Keratinocyte (primary cell): ENCODE measurements at regions not wholly inside any gene's neighbourhood (a gene's known extent, or its start where the extent isn't known, plus 50 kb on each side); places are given as distances from the start of the nearest gene placed in this dataset.

Experiments
- EZH2 ChIP-seq: IDR thresholded peaks from one replicate; pipeline ENCODE4 v1.6.1; 2012; ENCODE audit warnings: inconsistent platforms, mild to moderate bottlenecking, low read length, moderate library complexity
- TF ChIP-seq, protein P1 (sequence below), 3 experiments: IDR thresholded peaks in 1 of 3; conservative IDR thresholded peaks in 1 of 3; optimal IDR thresholded peaks in 1 of 3; 2 replicates in 2 of 3; 3 replicates in 1 of 3; pipeline versions ENCODE3 to v1.5.1; 2011; ENCODE audit warnings: low read length in 3 of 3, mild to moderate bottlenecking in 3 of 3, moderate library complexity in 2 of 3, control low read depth in 1 of 3, inconsistent platforms in 1 of 3; ENCODE audit not compliant: insufficient read depth in 2 of 3; ENCODE audit errors: extremely low read depth in 1 of 3

GRCh38 chr6:3591970-3592369 is 135.1 kb upstream of the SLC22A23 start:
- TF ChIP-seq, protein P1, sequence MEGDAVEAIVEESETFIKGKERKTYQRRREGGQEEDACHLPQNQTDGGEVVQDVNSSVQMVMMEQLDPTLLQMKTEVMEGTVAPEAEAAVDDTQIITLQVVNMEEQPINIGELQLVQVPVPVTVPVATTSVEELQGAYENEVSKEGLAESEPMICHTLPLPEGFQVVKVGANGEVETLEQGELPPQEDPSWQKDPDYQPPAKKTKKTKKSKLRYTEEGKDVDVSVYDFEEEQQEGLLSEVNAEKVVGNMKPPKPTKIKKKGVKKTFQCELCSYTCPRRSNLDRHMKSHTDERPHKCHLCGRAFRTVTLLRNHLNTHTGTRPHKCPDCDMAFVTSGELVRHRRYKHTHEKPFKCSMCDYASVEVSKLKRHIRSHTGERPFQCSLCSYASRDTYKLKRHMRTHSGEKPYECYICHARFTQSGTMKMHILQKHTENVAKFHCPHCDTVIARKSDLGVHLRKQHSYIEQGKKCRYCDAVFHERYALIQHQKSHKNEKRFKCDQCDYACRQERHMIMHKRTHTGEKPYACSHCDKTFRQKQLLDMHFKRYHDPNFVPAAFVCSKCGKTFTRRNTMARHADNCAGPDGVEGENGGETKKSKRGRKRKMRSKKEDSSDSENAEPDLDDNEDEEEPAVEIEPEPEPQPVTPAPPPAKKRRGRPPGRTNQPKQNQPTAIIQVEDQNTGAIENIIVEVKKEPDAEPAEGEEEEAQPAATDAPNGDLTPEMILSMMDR (optimal IDR thresholded peaks at IDR 0.05 in 1 of 3, IDR thresholded peaks at IDR 0.05 in 1 of 3, conservative IDR thresholded peaks at IDR 0.05 in 1 of 3; ENCODE audit: extremely low read depth in 1 of 3, insufficient read depth in 2 of 3, low read length in 3 of 3): no peak
- no peak for TF ChIP-seq EZH2
